ENCODE measurements at regions not wholly inside any gene's neighbourhood (a gene's known extent, or its start where the extent isn't known, plus 50 kb on each side); places are given as distances from the start of the nearest gene placed in this dataset.

- TF ChIP-seq CREB5 (CRISPR knock-in tag; IDR thresholded peaks at IDR 0.05), result no peak
- no peak for TF ChIP-seq NR4A1 (CRISPR knock-in tag; IDR thresholded peaks at IDR 0.05)
- TF ChIP-seq NR4A1 (tag; IDR thresholded peaks at IDR 0.05), result no peak
- TF ChIP-seq ZNF561 (CRISPR knock-in tag; conservative IDR thresholded peaks at IDR 0.05), result no peak
- TF ChIP-seq ZFP91 (CRISPR knock-in tag; IDR thresholded peaks at IDR 0.05), result no peak
Measured at GRCh38 chr7:15783987-15784693, 97.7 kb upstream of the MEOX2 start (continued).

GRCh38 chr7:15782656-15783055, 96.2 kb upstream of the MEOX2 start:
- Histone ChIP-seq H2AFZ (ENCODE audit: low read depth, low read length) (no peak overlapping the region), H3K9ac (ENCODE audit: insufficient read depth in 1 of 2, low read depth in 2 of 2, low read length in 2 of 2) (no peak overlapping the region), H3K4me1 (replicated peaks in 1 of 2; ENCODE audit: control insufficient read depth in 2 of 2, insufficient read depth in 2 of 2, low read length in 2 of 2) (no peaks in the 10 kb centered on the region), H3K27ac (ENCODE audit: extremely low read depth, low read depth, low read length) (no peak overlapping the region), H3K36me3 (ENCODE audit: control insufficient read depth, insufficient read depth, low read length) (no peaks in the 10 kb centered on the region), H3K4me3 (no peak overlapping the region), H4K20me1 (replicated peaks; ENCODE audit: control insufficient read depth, insufficient read depth, low read length) (no peaks in the 10 kb centered on the region), H3K4me2 (ENCODE audit: insufficient read depth, low read length) (no peak overlapping the region), H3K9me3 (replicated peaks; ENCODE audit: control insufficient read depth, insufficient read depth, low read depth, low read length) (no peaks in the 10 kb centered on the region), H3K79me2 (ENCODE audit: control insufficient read depth, insufficient read depth, low read length) (no peaks in the 10 kb centered on the region), H3K27me3 (ENCODE audit: control insufficient read depth in 2 of 2, insufficient read depth in 2 of 2, low read length in 2 of 2) (no peaks in the 10 kb centered on the region), H3K9me1 (ENCODE audit: control insufficient read depth, insufficient read depth, low read length) (no peaks in the 10 kb centered on the region)
- intact Hi-C loops (cut with micrococcal nuclease), result no loop called here
- POLR2A ChIA-PET, result no interaction called here
- ATAC-seq (no peak), FAIRE-seq (no peak), DNase-seq (ENCODE audit: extremely low read depth in 1 of 4, low spot score in 3 of 4) (no peak)
- CTCF ChIA-PET (ENCODE audit: low intra/inter-chr PET ratio), result no interaction called here
- no TSS peak for BruUV-seq (replicated peaks)
- WGBS (ENCODE audit: insufficient coverage, low coverage, missing lambda C conversion rate), result 0% methylated on average over 2 of the region's 2 CpGs
- in situ Hi-C loops (cut with MboI), result no loop called here
- TF ChIP-seq ZNF436 (CRISPR knock-in tag; IDR thresholded peaks at IDR 0.05) (no peak), MEIS2 (IDR thresholded peaks at IDR 0.05; ENCODE audit: partially characterized antibody) (no peak), SNAPC5 (CRISPR knock-in tag; IDR thresholded peaks at IDR 0.05) (no peak), ZNF518B (CRISPR knock-in tag; IDR thresholded peaks at IDR 0.05) (no peak), ZNF76 (CRISPR knock-in tag; IDR thresholded peaks at IDR 0.05; ENCODE audit: borderline replicate concordance) (no peak), CREB3L1 (IDR thresholded peaks at IDR 0.05; ENCODE audit: borderline replicate concordance, low read depth) (no peak), FOXA3 (CRISPR knock-in tag; conservative IDR thresholded peaks at IDR 0.05 in 1 of 2, IDR thresholded peaks at IDR 0.05 in 1 of 2) (no peak)
